H9 (cell line): ENCODE measurements at regions not wholly inside any gene's neighbourhood (a gene's known extent, or its start where the extent isn't known, plus 50 kb on each side); places are given as distances from the start of the nearest gene placed in this dataset.

Experiments
- DNase-seq: peaks from one replicate; pipeline ENCODE4 v3.0.0-alpha.2; 2017
- H2AFZ ChIP-seq: one replicate; pipeline ENCODE4 v1.6.1; 2013; ENCODE audit warnings: mild to moderate bottlenecking, low read length, control low read depth, moderate library complexity
- H2AK5ac ChIP-seq: 2 replicates; pipeline ENCODE4 v1.6.1; 2013; ENCODE audit warnings: low read length, control low read depth, mixed read lengths; ENCODE audit not compliant: insufficient read length
- H2BK120ac ChIP-seq: one replicate; pipeline ENCODE4 v1.6.1; 2013; ENCODE audit warnings: low read depth, mild to moderate bottlenecking, low read length, control low read depth, inconsistent platforms; ENCODE audit not compliant: poor library complexity, severe bottlenecking
- H2BK12ac ChIP-seq: 2 replicates; pipeline ENCODE4 v1.6.1; 2013; ENCODE audit warnings: low read length, control low read depth, mixed read lengths, low read depth; ENCODE audit not compliant: insufficient read length
- H2BK15ac ChIP-seq: 2 replicates; pipeline ENCODE4 v1.6.1; 2013; ENCODE audit warnings: low read depth, low read length, control low read depth
- H2BK20ac ChIP-seq: one replicate; pipeline ENCODE4 v1.6.1; 2013; ENCODE audit warnings: low read depth, mild to moderate bottlenecking, low read length, control low read depth, inconsistent platforms; ENCODE audit not compliant: poor library complexity, severe bottlenecking
- H2BK5ac ChIP-seq: 2 replicates; pipeline ENCODE4 v1.6.1; 2013; ENCODE audit warnings: low read length, control low read depth, mixed read lengths; ENCODE audit not compliant: insufficient read length
- H3K14ac ChIP-seq: 2 replicates; pipeline ENCODE4 v1.6.1; 2013; ENCODE audit warnings: low read length, control low read depth; ENCODE audit not compliant: insufficient read depth
- H3K18ac ChIP-seq: 2 replicates; pipeline ENCODE4 v1.6.1; 2013; ENCODE audit warnings: low read depth, mild to moderate bottlenecking, mixed read lengths, low read length, control low read depth; ENCODE audit not compliant: insufficient read length
- H3K23ac ChIP-seq: 2 replicates; pipeline ENCODE4 v1.6.1; 2013; ENCODE audit warnings: low read length, control low read depth, mixed read lengths, low read depth; ENCODE audit not compliant: insufficient read length
- H3K23me2 ChIP-seq: 2 replicates; pipeline ENCODE4 v1.6.1; 2013; ENCODE audit warnings: low read depth, mild to moderate bottlenecking, mixed read lengths, low read length, control low read depth; ENCODE audit not compliant: insufficient read length, poor library complexity, severe bottlenecking
- H3K27ac ChIP-seq: 2 replicates; pipeline ENCODE4 v1.5.1; 2013; ENCODE audit warnings: low read length, control low read depth, mixed read lengths, low read depth; ENCODE audit not compliant: insufficient read length
- H3K27me3 ChIP-seq: 2 replicates; pipeline ENCODE4 v1.6.1; 2013; ENCODE audit warnings: low read length, control low read depth, inconsistent platforms; ENCODE audit not compliant: insufficient read depth
- H3K4ac ChIP-seq: 2 replicates; pipeline ENCODE4 v1.6.1; 2013; ENCODE audit warnings: low read depth, mild to moderate bottlenecking, control low read depth, inconsistent platforms, low read length, moderate library complexity
- H3K4me1 ChIP-seq: 2 replicates; pipeline ENCODE4 v1.6.1; 2013; ENCODE audit warnings: low read length, control low read depth, inconsistent platforms; ENCODE audit not compliant: insufficient read depth
- H3K4me2 ChIP-seq: 2 replicates; pipeline ENCODE4 v1.6.1; 2013; ENCODE audit warnings: low read length, control low read depth, mixed read lengths; ENCODE audit not compliant: insufficient read length, insufficient read depth
- H3K56ac ChIP-seq: 2 replicates; pipeline ENCODE4 v1.6.1; 2013; ENCODE audit warnings: low read depth, mild to moderate bottlenecking, mixed read lengths, low read length, control low read depth; ENCODE audit not compliant: insufficient read length
- H3K79me1 ChIP-seq: 2 replicates; pipeline ENCODE4 v1.6.1; 2013; ENCODE audit warnings: low read depth, mild to moderate bottlenecking, moderate library complexity, low read length, control low read depth, inconsistent platforms; ENCODE audit not compliant: insufficient read depth, poor library complexity, severe bottlenecking
- H3K79me2 ChIP-seq: 2 replicates; pipeline ENCODE4 v1.6.1; 2013; ENCODE audit warnings: low read length, control low read depth, inconsistent platforms; ENCODE audit not compliant: insufficient read depth
- H3K9ac ChIP-seq: 2 replicates; pipeline ENCODE4 v1.6.1; 2013; ENCODE audit warnings: low read length, control low read depth, mixed read lengths; ENCODE audit not compliant: insufficient read length; ENCODE audit errors: extremely low read depth
- H3K9me3 ChIP-seq: one replicate; pipeline ENCODE4 v1.6.1; 2013; ENCODE audit warnings: low read depth, low read length, inconsistent platforms; ENCODE audit not compliant: control insufficient read depth
- H3T11ph ChIP-seq: one replicate; pipeline ENCODE4 v1.6.1; 2013; ENCODE audit warnings: mild to moderate bottlenecking, low read length, control low read depth, inconsistent platforms
- H4K20me1 ChIP-seq: one replicate; pipeline ENCODE4 v1.6.1; 2013; ENCODE audit not compliant: control insufficient read depth, insufficient read length, insufficient read depth
- H4K5ac ChIP-seq: 2 replicates; pipeline ENCODE4 v1.6.1; 2013; ENCODE audit warnings: low read depth, mild to moderate bottlenecking, mixed read lengths, low read length, control low read depth; ENCODE audit not compliant: insufficient read length
- H4K8ac ChIP-seq: replicated peaks from 2 replicates; pipeline ENCODE4 v1.6.1; 2013; ENCODE audit warnings: low read length, control low read depth, mixed read lengths, low read depth; ENCODE audit not compliant: insufficient read length
- H4K91ac ChIP-seq: 2 replicates; pipeline ENCODE4 v1.6.1; 2013; ENCODE audit warnings: low read depth, mild to moderate bottlenecking, moderate library complexity, mixed read lengths, low read length, control low read depth; ENCODE audit not compliant: insufficient read length
- H3K27ac Mint-ChIP-seq, 3 experiments: 2 replicates in 2 of 3; 3 replicates in 1 of 3; pipeline ENCODE4 v1.8.0; 2020 to 2021; ENCODE audit warnings: mixed read lengths in 3 of 3, mild to moderate bottlenecking in 1 of 3, moderate library complexity in 1 of 3
- H3K27me3 Mint-ChIP-seq: 2 replicates; pipeline ENCODE4 v1.8.0; 2021; ENCODE audit warnings: low read depth, mild to moderate bottlenecking, moderate library complexity, mixed read lengths
- H3K36me3 Mint-ChIP-seq, 3 experiments: 2 replicates in 2 of 3; 3 replicates in 1 of 3; pipeline ENCODE4 v1.8.0; 2020 to 2021; ENCODE audit warnings: low read depth in 3 of 3, mixed read lengths in 3 of 3; ENCODE audit not compliant: insufficient read depth in 1 of 3
- H3K4me1 Mint-ChIP-seq, 2 experiments: 2 replicates each; pipeline ENCODE4 v1.8.0; 2020; ENCODE audit warnings: mixed read lengths in 2 of 2
- H3K4me3 Mint-ChIP-seq, 2 experiments: 2 replicates in 1 of 2; 3 replicates in 1 of 2; pipeline ENCODE4 v1.8.0; 2020 to 2021; ENCODE audit warnings: mild to moderate bottlenecking in 2 of 2, mixed read lengths in 2 of 2, moderate library complexity in 1 of 2
- H3K9me3 Mint-ChIP-seq, 2 experiments: 2 replicates in 1 of 2; 3 replicates in 1 of 2; pipeline ENCODE4 v1.8.0; 2020; ENCODE audit warnings: mild to moderate bottlenecking in 2 of 2, mixed read lengths in 2 of 2, moderate library complexity in 1 of 2
- WGBS: extraction: QIAGEN DNeasy Blood & Tissue Kit; methylation state at CpG from one replicate; pipeline ENCODE4 v1.1.7; 2013; ENCODE audit warnings: missing lambda C conversion rate, low lambda C conversion rate, mixed read lengths; ENCODE audit not compliant: insufficient read length; ENCODE audit errors: extremely low coverage; 5-methylcytosine and 5-hydroxymethylcytosine counted together
- TF ChIP-seq, protein P1 (sequence below): fragments of 200-600 bp; sonication (generic); conservative IDR thresholded peaks from 3 replicates; pipeline ENCODE4 v1.8.0; 2021; ENCODE audit warnings: antibody characterized with exemption, mild to moderate bottlenecking

DNA sequence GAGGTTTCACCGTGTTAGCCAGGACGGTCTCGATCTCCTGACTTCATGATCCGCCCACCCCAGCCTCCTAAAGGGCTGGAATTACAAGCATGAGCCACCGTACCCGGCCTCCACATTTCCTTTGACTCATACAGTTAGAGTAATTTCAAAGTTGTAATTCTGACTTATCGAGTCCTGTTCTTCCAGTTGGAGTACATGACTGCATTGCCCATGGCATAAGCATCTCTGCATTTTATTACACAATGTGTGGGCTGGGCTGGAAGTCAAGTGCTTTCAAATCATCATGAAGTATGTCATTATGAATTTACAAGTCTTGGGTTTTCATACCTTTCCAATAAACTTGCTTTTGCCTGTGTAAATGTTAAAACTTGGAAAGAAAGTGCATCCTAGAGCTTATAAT, 1295.7 kb upstream of the FLRT2 start:
- H2AK5ac ChIP-seq = no peak overlapping the region
- H3K4me3 Mint-ChIP-seq = no peak overlapping the region
- no peak overlapping the region for H4K91ac ChIP-seq
- H3K27me3 ChIP-seq = no peaks in the 10 kb centered on the region
- H4K8ac ChIP-seq = no peak overlapping the region
- H3K4ac ChIP-seq = no peak overlapping the region
- H3K79me1 ChIP-seq = no peaks in the 10 kb centered on the region
- H3K9me3 ChIP-seq = no peaks in the 10 kb centered on the region
- no peaks in the 10 kb centered on the region for H3K79me2 ChIP-seq
- H3K14ac ChIP-seq = no peak overlapping the region
- no peak overlapping the region for H2BK120ac ChIP-seq
- no peak overlapping the region for H3K4me2 ChIP-seq
- no CpG with 5 or more reads among the region's 7 CpGs for WGBS
- no peaks in the 10 kb centered on the region for H4K20me1 ChIP-seq
- no peak overlapping the region for H2BK12ac ChIP-seq
- no peak overlapping the region for H2BK15ac ChIP-seq
- no peaks in the 10 kb centered on the region for H3K9me3 Mint-ChIP-seq
- no peak overlapping the region for H3K23ac ChIP-seq
- no peaks in the 10 kb centered on the region for H3K27me3 Mint-ChIP-seq
- H3K56ac ChIP-seq = no peak overlapping the region
- H3K27ac Mint-ChIP-seq = no peak overlapping the region
- H3K36me3 Mint-ChIP-seq = no peaks in the 10 kb centered on the region
- TF ChIP-seq, protein P1, sequence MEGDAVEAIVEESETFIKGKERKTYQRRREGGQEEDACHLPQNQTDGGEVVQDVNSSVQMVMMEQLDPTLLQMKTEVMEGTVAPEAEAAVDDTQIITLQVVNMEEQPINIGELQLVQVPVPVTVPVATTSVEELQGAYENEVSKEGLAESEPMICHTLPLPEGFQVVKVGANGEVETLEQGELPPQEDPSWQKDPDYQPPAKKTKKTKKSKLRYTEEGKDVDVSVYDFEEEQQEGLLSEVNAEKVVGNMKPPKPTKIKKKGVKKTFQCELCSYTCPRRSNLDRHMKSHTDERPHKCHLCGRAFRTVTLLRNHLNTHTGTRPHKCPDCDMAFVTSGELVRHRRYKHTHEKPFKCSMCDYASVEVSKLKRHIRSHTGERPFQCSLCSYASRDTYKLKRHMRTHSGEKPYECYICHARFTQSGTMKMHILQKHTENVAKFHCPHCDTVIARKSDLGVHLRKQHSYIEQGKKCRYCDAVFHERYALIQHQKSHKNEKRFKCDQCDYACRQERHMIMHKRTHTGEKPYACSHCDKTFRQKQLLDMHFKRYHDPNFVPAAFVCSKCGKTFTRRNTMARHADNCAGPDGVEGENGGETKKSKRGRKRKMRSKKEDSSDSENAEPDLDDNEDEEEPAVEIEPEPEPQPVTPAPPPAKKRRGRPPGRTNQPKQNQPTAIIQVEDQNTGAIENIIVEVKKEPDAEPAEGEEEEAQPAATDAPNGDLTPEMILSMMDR = no peak
- no peak for DNase-seq
- no peak overlapping the region for H2BK5ac ChIP-seq
- no peak overlapping the region for H3T11ph ChIP-seq
- no peak overlapping the region for H3K18ac ChIP-seq
- H3K23me2 ChIP-seq = no peaks in the 10 kb centered on the region
- no peak overlapping the region for H3K9ac ChIP-seq
- H3K4me1 Mint-ChIP-seq = peaks cover 10 to 14% of the 10 kb centered on the region in 2 experiments
- no peaks in the 10 kb centered on the region; the same call in 1 of the 2 replicates for H3K4me1 ChIP-seq
- H3K27ac ChIP-seq = no peak overlapping the region
- no peak overlapping the region for H2AFZ ChIP-seq
- no peak overlapping the region for H2BK20ac ChIP-seq
- H4K5ac ChIP-seq = no peak overlapping the region
